Duodenal mucosa (tissue), 2 donors: ENCODE measurements at regions not wholly inside any gene's neighbourhood (a gene's known extent, or its start where the extent isn't known, plus 50 kb on each side); places are given as distances from the start of the nearest gene placed in this dataset.
"Not testable (repeated sequence)": the region's sequence is repeated elsewhere in the genome, so short reads cannot be mapped to it uniquely, and the experiment has no call there.

Experiments
- H3K27ac ChIP-seq: one replicate; pipeline ENCODE4 v1.7.0; 2013; ENCODE audit warnings: low read depth, low read length
- H3K27me3 ChIP-seq, 2 donors: one replicate each; pipeline ENCODE4 v1.7.0; 2013; ENCODE audit warnings: low read length in 2 of 2, control low read depth in 1 of 2; ENCODE audit not compliant: insufficient read depth in 2 of 2, control insufficient read depth in 1 of 2
- H3K36me3 ChIP-seq, 2 donors: one replicate each; pipeline ENCODE4 v1.7.0; 2013; ENCODE audit warnings: low read length in 2 of 2, control low read depth in 1 of 2; ENCODE audit not compliant: insufficient read depth in 2 of 2, control insufficient read depth in 1 of 2
- H3K4me1 ChIP-seq, 2 donors: one replicate each; pipeline ENCODE4 v1.7.0; 2013; ENCODE audit warnings: low read length in 2 of 2, control low read depth in 1 of 2; ENCODE audit not compliant: insufficient read depth in 2 of 2, control insufficient read depth in 1 of 2
- H3K4me3 ChIP-seq, 2 donors: one replicate each; pipeline ENCODE4 v1.7.0; 2013; ENCODE audit warnings: low read length in 2 of 2, low read depth in 1 of 2
- H3K9ac ChIP-seq, 2 donors: one replicate each; pipeline ENCODE4 v1.7.0; 2013; ENCODE audit warnings: low read length in 2 of 2, low read depth in 1 of 2
- H3K9me3 ChIP-seq, 2 donors: one replicate each; pipeline ENCODE4 v1.7.0; 2013; ENCODE audit warnings: low read length in 2 of 2, control low read depth in 1 of 2; ENCODE audit not compliant: control insufficient read depth in 1 of 2

GRCh38 chr16:21525029-21525895, 74.1 kb upstream of the METTL9 start:
- H3K36me3 ChIP-seq, H3K27ac ChIP-seq, H3K4me3 ChIP-seq, H3K4me1 ChIP-seq, H3K9me3 ChIP-seq, H3K9ac ChIP-seq, H3K27me3 ChIP-seq: not testable (repeated sequence)

DNA sequence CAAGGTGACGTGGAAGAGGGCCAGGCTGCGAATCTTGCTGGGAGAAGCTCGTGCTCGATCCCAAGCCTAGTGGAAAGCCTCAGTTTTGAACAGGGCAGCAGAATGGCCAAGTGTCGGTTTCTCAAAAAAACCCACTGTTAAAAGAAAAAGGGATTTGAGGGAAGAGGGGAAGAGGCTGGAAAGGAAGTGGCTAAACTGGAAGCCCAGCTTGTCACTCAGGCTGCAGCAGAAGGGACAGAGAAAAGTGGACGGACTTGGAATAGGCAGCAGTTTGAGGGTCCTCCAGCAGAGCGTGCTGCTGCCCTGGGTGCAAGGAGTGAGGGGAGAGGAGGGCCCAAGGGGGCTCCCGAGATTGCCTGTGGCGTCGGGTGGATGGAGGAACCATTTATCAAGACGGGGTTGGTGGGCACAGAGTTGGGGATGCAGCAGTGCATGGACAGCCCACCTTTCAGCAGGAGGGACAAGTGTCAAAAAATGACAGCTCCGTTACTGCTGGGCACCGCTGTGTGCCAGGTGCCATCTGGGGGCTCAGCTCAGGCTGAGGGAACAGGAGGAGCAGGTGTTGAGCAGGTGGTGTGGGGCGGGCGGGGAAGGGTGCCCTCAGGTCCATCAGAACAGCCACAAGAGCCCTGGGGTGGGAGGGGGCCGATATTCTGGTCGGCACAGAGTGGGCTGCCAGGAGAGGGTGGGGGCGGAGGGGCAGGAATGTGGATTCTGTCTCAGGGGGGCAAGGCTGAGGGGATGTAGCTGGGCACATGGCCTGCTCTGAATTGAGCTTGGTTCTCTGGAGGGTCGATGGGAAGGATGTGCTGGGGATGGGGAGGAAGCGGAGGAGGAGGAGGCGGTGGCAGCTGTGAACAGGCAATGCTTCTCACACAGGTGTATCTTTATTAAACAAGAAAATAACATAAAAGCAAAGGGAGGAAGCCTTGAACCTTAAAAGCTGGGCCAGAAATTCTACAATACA, 73.1 kb upstream of the METTL9 start:
- not testable (repeated sequence) for H3K4me1 ChIP-seq, H3K4me3 ChIP-seq, H3K36me3 ChIP-seq, H3K27ac ChIP-seq, H3K9ac ChIP-seq, H3K9me3 ChIP-seq, H3K27me3 ChIP-seq

GRCh38 chr16:21526923-21527807, 72.2 kb upstream of the METTL9 start:
- H3K27me3 ChIP-seq = no peaks in the 10 kb centered on the region
- no peaks in the 10 kb centered on the region for H3K9me3 ChIP-seq
- no peaks in the 10 kb centered on the region for H3K36me3 ChIP-seq
- H3K9ac ChIP-seq = no peak overlapping the region
- no peak overlapping the region for H3K4me3 ChIP-seq
- no peaks in the 10 kb centered on the region for H3K4me1 ChIP-seq
- no peak overlapping the region for H3K27ac ChIP-seq

DNA sequence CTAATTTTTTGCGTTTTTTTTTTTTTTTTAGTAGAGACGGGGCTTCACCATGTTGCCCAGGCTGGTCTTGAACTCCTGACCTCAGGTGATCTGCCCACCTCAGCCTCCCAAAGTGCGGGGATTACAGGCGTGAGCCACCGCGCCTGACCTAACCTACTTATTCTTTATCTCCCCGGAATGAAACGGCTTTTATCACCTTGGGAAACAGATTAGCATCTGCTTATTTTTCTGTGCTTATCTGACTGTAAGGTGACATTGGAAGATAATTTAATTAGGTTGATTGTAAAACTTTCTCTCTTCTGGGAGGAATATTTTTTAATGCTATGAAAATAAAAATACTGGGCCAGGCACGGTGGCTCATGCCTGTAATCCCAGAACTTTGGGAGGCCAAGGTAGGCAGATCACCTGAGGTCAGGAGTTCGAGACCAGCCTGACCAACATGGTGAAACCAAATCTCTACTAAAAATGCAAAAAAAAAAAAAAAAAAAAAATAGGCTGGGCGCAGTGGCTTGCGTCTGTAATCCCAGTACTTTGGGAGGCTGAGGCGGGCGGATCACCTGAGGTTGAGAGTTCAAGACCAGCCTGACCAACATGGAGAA, 70.2 kb upstream of the METTL9 start:
- H3K4me1 ChIP-seq, H3K9me3 ChIP-seq, H3K36me3 ChIP-seq, H3K27me3 ChIP-seq, H3K4me3 ChIP-seq, H3K9ac ChIP-seq, H3K27ac ChIP-seq: not testable (repeated sequence)

DNA sequence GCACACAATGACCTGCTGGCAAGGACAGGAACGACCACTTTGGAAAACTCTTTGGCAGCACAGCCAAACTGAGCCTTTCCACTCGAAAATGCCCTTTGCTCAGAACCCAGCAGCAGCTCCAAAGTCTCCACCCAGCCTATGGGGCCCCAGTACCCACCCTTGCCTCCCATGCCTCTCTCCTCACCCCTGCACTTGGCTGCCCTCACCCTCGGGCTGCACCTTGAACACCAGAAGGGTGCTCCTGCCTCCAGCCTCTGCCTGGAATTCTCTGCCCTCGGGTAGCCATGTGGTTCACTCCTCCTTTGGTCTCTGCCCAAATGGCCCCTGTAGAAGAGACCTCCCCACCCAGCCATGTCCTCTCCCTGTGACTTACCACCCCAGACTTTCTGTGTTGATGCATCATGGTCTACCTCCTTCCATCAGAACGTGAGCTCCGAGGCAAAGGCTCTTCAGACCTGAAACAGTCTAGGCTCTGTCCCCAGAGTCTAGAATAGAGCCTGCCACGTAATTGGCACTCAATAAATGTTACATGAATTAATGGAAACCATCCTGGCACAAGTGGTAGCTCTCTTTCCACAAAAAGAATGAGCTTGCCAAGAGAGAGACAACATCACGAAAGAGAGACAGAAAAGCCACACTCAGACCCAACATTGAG, 68.5 kb upstream of the METTL9 start:
- H3K27me3 ChIP-seq, H3K4me1 ChIP-seq, H3K4me3 ChIP-seq, H3K27ac ChIP-seq, H3K9me3 ChIP-seq, H3K9ac ChIP-seq, H3K36me3 ChIP-seq: not testable (repeated sequence)

DNA sequence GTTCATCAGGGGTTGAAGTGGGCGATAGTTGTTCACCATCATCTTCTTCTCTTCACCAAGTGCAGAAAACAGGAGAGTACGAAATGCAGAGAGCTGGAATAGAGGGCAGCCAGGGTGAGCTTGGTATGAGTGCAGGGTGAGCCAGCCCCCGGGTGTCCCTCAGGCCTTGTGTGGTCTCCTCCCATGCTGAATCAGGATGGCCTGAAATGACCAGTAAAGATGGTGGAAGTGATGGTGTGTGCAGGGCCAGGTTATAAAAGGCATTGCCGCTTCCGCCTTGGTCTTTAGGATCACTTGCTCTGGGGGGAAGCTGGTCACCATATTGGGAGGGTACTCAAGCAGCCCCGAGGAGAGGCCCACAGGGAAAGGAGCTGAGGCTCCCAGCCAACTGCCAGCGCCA, 66.4 kb upstream of the METTL9 start:
- H3K9me3 ChIP-seq, H3K9ac ChIP-seq, H3K27me3 ChIP-seq, H3K27ac ChIP-seq, H3K4me3 ChIP-seq, H3K4me1 ChIP-seq, H3K36me3 ChIP-seq: not testable (repeated sequence)

DNA sequence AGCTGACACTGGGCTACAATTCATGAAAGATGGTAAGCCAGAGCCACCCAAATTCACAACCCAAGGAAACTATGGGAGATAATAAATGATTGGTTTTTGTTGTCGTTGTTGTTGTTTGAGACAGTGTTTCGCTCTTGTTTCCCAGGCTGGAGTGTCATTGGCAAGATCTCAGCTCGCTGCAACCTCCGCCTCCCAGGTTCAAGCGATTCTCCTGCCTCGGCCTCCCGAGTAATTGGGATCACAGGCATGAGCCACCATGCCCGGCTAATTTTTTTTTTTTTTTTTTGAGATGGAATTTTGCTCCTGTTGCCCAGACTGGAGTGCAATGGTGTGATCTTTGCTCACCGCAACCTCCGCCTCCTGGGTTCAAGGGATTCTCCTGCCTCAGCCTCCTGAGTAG, 65.9 kb upstream of the METTL9 start:
- H3K4me3 ChIP-seq = not testable (repeated sequence)

GRCh38 chr16:21534561-21534960, 64.8 kb upstream of the METTL9 start:
- not testable (repeated sequence) for H3K4me3 ChIP-seq, H3K9me3 ChIP-seq, H3K4me1 ChIP-seq, H3K27ac ChIP-seq, H3K9ac ChIP-seq, H3K27me3 ChIP-seq, H3K36me3 ChIP-seq

More for the DNA sequence above, 65.9 kb upstream of the METTL9 start:
- not testable (repeated sequence) for H3K36me3 ChIP-seq, H3K9ac ChIP-seq, H3K9me3 ChIP-seq, H3K27ac ChIP-seq, H3K27me3 ChIP-seq, H3K4me1 ChIP-seq

DNA sequence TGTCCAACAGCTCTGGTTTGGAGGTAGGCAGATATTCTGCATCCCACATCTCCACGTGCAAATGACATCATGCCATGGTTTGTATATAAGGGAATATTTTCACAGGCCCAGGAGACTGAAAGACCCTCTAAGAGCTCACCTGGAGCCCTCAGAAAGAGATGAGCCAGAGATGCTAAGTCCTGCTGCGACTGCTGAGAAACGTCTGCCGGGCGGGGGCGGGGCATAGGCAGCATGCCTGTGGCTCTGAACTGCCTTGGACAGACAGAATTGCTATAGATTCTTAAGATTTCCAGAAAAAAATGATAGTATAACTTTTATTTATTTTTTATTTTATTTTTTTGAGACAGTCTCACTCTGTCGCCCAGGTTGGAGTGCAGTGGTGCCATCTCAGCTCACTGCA, 64.2 kb upstream of the METTL9 start:
- H3K36me3 ChIP-seq, H3K27me3 ChIP-seq, H3K4me3 ChIP-seq, H3K27ac ChIP-seq, H3K9me3 ChIP-seq, H3K4me1 ChIP-seq, H3K9ac ChIP-seq: not testable (repeated sequence)
